Keratinocyte (primary cell): ENCODE measurements at regions not wholly inside any gene's neighbourhood (a gene's known extent, or its start where the extent isn't known, plus 50 kb on each side); places are given as distances from the start of the nearest gene placed in this dataset.

Experiments used
- CTCF ChIP-seq, 3 experiments: IDR thresholded peaks in 1 of 3; conservative IDR thresholded peaks in 1 of 3; optimal IDR thresholded peaks in 1 of 3; 2 replicates in 2 of 3; 3 replicates in 1 of 3; pipeline versions ENCODE3 to v1.5.1; 2011; ENCODE audit warnings: low read length in 3 of 3, mild to moderate bottlenecking in 3 of 3, moderate library complexity in 2 of 3, control low read depth in 1 of 3, inconsistent platforms in 1 of 3; ENCODE audit not compliant: insufficient read depth in 2 of 3; ENCODE audit errors: extremely low read depth in 1 of 3
- EZH2 ChIP-seq: IDR thresholded peaks from one replicate; pipeline ENCODE4 v1.6.1; 2012; ENCODE audit warnings: inconsistent platforms, mild to moderate bottlenecking, low read length, moderate library complexity

- no peak for TF ChIP-seq CTCF (optimal IDR thresholded peaks at IDR 0.05 in 1 of 3, IDR thresholded peaks at IDR 0.05 in 1 of 3, conservative IDR thresholded peaks at IDR 0.05 in 1 of 3; ENCODE audit: extremely low read depth in 1 of 3, insufficient read depth in 2 of 3, low read length in 3 of 3)
- TF ChIP-seq EZH2, result no peak
These were observed 394.1 kb upstream of the NECTIN3 start for GRCh38 chr3:110677506-110677905.
